HG03457 (cell line): ENCODE measurements at regions not wholly inside any gene's neighbourhood (a gene's known extent, or its start where the extent isn't known, plus 50 kb on each side); places are given as distances from the start of the nearest gene placed in this dataset.

Experiments used
- ATAC-seq: cut with Tn5 transposase; IDR thresholded peaks from one replicate; pipeline ENCODE4 v1.9.1; 2021; ENCODE audit warnings: moderate number of reproducible peaks; ENCODE audit not compliant: unreplicated experiment

DNA sequence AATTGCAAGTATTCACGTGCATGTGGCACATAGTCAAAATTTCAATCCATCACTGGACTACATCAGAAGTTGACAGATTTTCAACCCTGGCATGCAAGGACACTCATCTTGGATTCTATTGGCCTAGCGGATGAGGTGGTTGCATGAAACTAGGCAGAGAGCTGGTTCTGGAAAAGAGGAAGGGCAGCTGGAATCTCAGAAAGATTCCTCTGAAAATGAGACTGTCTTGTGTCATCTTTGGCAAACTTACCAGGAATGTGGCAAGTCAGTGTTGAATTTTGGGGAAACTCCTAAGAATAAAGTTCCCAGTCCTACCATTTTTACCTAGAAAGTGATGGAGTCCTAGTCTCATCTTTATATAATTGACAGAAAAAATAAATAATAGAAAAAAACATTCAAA lies 384.3 kb upstream of the NR2F2 start:
- no peak for ATAC-seq

- ATAC-seq, result no peak
Observed at GRCh38 chr15:95946926-95947325, 383.6 kb upstream of the NR2F2 start.

DNA sequence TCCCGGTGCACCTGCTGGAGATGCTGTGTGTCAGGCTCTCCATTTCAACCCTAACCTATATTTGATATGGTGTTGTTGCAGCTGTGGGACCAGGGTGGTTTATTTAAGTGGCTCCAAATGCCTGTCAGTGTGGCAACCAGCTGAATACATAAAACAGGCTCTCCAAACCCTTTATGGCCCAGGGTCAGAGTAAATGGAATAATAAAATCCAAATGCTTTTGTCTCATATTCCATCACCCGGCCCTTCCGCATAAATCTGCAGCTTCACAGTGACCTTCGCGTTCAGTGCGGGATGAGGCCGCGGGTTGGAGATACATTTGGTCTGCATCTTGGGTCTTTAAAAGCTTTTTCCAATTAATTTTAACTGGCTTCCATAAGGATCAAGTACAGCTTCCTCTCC lies 382.1 kb upstream of the NR2F2 start:
- ATAC-seq, result no peak

DNA sequence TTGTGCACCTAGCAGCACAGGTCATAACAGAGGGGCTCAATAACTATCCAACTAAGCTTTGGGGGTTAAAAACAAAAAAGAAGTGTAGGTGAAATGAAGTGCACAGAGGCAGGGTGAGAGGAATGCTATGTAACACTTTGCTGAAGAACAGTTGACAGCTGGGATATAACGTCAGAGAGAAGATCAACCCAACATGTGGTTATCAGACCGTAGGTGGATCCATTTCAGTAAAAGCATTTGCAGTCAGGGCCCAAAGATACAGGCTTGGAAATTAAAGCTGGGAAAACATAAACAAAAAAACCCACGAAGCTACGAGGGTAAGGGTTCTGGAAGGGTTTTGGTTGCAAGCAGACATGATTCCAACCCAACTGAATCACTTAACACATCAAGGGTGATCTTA lies 377.5 kb upstream of the NR2F2 start:
- ATAC-seq, result no peak

GRCh38 chr15:95957861-95958260 lies 372.6 kb upstream of the NR2F2 start:
- ATAC-seq, result no peak

- no peak for ATAC-seq
Observed at GRCh38 chr15:95958382-95958781, 372.1 kb upstream of the NR2F2 start.

DNA sequence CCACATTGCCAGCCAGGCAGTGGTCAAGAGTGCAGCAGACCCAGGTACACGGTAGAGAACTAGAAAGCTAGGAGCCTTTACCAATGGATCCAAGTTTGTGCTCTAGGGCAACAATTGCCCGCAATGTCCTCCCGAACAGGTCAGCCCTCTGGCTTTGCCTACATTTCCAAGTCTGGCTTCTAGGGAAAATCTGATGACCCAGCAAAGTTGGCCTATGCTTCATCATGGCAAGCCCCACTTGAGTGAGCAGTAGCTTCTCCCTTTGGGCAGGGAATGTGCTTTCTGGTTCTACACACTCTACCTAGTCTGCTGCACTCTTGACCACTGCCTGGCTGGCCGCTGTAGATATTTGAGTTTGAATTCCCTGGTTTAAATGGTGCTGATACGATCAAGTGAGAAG lies 361.6 kb upstream of the NR2F2 start:
- ATAC-seq, result no peak

DNA sequence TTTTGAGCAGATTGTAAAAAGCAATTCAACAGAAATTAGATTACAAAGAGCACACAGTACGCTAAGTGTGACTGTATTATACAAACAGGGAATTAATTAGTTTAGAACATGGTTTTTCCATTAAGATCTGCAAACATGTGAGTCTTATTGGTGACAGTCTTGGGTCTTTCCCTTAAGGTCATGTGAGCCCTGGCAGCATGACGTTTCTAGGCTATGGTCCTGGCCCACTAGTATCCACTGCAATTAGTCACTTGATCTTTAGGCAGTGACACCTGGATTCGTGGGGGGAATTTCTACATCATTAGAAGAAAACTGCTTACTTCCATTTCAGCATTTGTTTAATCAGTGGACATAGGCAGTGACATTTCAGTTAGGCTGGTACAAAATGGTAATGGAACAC lies 360.2 kb upstream of the NR2F2 start:
- no peak for ATAC-seq

DNA sequence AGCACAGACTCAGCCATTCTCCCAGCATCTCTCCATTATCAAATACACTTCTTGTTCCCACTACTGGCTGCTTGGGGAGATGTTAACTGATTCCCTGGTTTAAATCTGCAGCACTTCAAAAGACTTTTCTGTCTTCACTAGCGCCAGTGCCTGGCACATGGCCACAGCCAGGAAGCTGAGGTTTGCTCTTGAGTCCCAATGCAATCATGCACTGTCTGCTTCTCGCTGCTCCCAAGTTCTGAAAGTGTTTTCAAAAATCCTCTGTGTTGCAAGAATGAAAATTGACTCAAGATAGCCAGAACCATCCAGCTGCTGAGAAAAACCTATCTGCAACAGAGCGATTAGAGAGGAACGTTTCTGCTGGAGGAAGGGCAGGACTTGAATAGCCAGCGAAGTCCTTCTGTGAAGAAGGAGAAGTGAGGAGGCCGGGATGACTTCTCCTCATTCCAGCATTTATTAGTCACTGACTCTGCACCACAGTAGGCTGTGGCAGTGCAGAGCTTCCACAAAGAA lies 358.4 kb upstream of the NR2F2 start:
- ATAC-seq, result no peak

DNA sequence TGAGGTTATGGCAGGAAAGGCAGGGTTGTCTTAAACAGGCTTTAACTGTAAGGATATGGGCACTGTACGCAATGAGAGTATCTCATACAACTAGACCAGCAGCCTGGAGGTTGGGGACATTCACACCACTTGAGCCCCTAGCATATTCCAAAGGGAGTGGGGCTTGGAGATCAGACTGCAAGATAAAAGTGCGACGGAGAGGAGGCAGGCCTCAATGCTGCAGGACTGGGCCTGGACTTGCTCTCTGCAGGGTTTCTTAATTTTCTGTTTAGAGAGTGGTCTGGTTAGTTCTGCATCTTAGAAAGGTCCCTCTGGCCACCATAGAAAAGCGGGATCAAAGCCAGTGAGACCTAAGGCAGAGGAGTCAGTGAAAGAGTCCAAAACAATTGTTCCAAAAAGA lies 357.7 kb upstream of the NR2F2 start:
- ATAC-seq, result no peak

DNA sequence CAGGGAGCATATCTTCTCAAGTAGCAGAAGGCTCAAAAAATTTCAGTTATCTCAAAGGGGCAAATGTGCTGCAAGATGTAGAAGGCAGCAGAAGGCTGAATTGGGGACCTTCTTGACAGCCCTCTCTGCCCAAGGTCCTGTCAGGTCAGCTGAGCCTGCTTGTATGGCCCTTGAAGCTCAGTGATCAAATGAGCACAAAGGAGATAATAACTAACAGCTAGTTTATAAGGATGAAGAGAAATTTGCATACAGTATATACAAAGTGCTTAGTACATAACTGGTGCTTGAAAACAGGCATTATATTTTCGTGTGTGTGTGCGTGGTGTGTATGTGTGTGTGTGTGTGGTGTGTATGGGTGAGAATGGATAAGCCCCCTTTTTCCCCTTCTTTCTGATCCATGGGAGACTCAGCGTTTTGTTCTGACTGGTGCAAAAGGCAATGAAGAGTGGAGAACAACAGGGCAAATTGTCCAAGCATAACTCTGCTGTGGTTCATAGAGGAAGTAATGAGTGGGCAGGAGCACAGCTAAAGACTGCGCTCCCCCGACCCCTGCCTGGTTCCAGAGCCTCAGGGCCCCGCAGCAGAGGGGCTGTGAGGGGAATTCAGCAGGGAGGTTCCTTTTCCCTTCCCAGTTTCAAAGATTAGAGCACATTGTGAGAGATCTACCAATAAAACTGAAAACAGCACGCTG lies 356.8 kb upstream of the NR2F2 start:
- peak; percentile 78 for ATAC-seq

DNA sequence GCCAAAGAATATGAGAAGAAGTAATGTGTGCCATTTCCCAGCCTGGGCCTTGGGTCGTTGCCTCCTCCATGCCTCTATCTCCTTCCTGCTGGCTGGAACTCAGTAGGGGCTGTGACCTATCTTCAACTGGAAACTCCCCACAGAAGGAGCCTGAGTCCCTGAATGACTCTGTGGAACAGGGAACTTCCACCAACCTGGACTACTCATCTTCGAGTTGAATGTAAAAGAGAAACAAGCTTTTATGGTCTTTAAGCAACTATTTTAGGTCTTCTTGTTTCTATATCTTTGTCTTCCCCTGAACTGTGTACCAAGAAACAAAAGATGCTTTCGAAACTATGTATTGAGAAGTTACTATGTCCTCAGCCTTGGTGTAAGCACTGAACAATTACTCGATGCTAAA lies 355.3 kb upstream of the NR2F2 start:
- peak; percentile 56 for ATAC-seq

GRCh38 chr15:95979286-95979685 lies 351.2 kb upstream of the NR2F2 start:
- ATAC-seq, result no peak

GRCh38 chr15:95981209-95981608 lies 349.3 kb upstream of the NR2F2 start:
- no peak for ATAC-seq

DNA sequence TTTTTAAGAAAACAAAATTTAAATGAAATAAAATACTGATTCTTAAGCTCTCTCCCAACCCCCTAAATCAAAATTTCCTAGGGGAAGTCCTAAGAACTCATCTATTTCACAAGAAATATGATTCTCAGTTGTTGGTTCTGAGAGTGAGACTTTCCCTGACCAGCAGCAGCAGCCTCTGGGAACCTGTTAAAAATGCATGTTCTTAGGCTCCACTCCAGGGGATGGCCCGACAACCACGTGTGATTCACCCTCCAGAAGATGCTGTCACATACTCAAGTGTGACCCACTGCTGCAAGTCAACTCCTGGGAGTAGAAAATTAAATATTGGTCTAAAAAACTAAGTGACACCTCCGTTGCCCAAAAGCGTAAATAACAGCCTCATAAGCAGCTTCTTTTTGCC lies 343.2 kb upstream of the NR2F2 start:
- no peak for ATAC-seq

- no peak for ATAC-seq
Observed at GRCh38 chr15:95987886-95988573, 342.5 kb upstream of the NR2F2 start.

- ATAC-seq, result no peak
Observed at GRCh38 chr15:95988574-95988887, 342.0 kb upstream of the NR2F2 start.

DNA sequence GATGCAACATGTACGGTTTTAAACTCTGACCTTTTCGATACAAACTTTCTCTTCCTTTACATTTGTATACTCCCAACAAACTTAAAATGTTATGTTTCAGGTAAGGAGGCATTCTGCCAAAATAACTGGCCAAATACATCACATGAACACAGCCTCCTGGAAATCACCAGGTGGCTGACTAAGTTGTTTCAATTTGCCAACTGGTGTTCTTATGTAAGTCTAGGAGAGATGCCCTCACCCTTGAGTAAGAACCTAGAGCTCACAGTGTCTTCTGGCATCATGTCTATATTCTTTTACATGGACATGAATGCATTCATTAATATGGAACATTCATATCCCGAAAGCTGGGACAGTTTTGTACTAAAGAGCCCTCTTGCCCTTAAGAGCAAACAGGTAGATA lies 341.1 kb upstream of the NR2F2 start:
- no peak for ATAC-seq

DNA sequence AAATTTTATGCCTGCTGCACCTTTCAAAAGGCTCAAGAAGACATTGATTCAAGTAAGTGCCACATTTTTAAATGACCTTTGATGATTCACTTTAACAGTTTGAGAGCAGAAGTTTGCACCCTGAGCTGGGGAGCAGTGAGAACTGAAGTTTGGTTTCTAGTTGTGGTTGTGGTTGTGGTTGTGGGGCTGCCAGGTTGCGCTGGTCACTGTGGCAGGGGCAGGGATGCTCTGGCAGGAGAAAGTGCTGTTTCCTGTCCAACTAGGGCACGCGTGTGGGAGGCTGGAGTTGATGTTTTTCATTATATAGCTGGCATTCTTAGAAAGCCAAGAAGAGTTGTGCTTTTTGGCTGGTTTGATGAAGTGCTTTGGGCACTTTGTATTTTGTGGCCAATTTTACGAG lies 339.7 kb upstream of the NR2F2 start:
- no peak for ATAC-seq

DNA sequence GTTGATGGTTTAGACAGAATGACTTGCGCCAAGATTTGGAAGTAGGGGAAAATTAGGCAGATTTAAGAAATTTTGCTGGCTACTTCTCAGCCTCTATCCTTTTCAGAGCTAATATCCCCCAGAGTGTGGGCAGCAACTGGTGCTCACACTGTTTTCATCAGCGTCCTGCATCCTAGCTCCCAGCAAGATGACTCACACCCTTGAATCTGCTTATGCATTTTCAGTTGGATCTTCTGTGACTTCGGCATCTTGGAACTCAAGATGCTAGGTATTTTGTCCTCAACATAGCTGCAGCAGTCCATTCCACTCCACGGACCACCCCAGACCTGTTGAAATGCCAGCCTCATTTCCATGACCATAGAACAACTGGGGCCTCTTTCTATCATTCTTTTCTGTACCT lies 336.1 kb upstream of the NR2F2 start:
- ATAC-seq, result no peak

- ATAC-seq, result no peak
Observed at GRCh38 chr15:95995375-95996168, 334.9 kb upstream of the NR2F2 start.

DNA sequence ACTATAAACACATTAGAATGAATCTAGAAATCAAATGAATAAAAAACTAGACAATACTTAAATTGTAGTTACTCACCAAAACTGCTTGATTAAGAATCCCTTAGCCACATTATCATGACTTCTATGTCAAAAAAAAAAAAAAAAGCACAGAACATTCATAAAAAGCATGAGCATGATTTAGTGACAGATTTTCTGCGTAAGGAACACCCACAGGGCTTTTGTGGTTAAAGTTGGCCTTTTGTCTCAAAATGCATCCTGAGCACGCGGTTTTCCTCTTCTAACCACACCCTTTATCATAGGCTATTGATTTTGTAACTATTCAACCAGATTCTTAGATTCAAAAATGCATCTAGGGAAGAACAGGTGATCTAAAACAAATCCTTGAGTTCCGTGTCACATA lies 334.0 kb upstream of the NR2F2 start:
- ATAC-seq, result no peak
